GM18508 (cell line): ENCODE measurements at regions not wholly inside any gene's neighbourhood (a gene's known extent, or its start where the extent isn't known, plus 50 kb on each side); places are given as distances from the start of the nearest gene placed in this dataset.

ENCODE experiments used
- ATAC-seq: cut with Tn5 transposase; IDR thresholded peaks from one replicate; pipeline ENCODE4 v1.9.1; 2021; ENCODE audit warnings: moderate number of reproducible peaks; ENCODE audit not compliant: insufficient read depth, unreplicated experiment

- no peak for ATAC-seq
Observed at GRCh38 chr1:187228790-187229189, 400.0 kb downstream of the PLA2G4A start.

GRCh38 chr1:187229496-187229895, 400.7 kb downstream of the PLA2G4A start:
- no peak for ATAC-seq

- no peak for ATAC-seq
Observed at GRCh38 chr1:187234706-187235105, 406.0 kb downstream of the PLA2G4A start.

GRCh38 chr1:187236199-187236598, 407.4 kb downstream of the PLA2G4A start:
- ATAC-seq = no peak

GRCh38 chr1:187236676-187237075, 407.9 kb downstream of the PLA2G4A start:
- no peak for ATAC-seq

- no peak for ATAC-seq
Observed at GRCh38 chr1:187237542-187237941, 408.8 kb downstream of the PLA2G4A start.

- no peak for ATAC-seq
Observed at GRCh38 chr1:187241971-187242370, 413.2 kb downstream of the PLA2G4A start.

- ATAC-seq = no peak
Observed at GRCh38 chr1:187244623-187245022, 415.9 kb downstream of the PLA2G4A start.

GRCh38 chr1:187245201-187245600, 416.5 kb downstream of the PLA2G4A start:
- ATAC-seq = no peak

- ATAC-seq = no peak
Observed at GRCh38 chr1:187249196-187249595, 420.4 kb downstream of the PLA2G4A start.

- ATAC-seq = no peak
Observed at GRCh38 chr1:187252923-187253322, 424.2 kb downstream of the PLA2G4A start.

- no peak for ATAC-seq
Observed at GRCh38 chr1:187257476-187257875, 428.7 kb downstream of the PLA2G4A start.

GRCh38 chr1:187261637-187262036, 432.9 kb downstream of the PLA2G4A start:
- no peak for ATAC-seq

- no peak for ATAC-seq
Observed at GRCh38 chr1:187262731-187263130, 434.0 kb downstream of the PLA2G4A start.

GRCh38 chr1:187264995-187265602, 436.4 kb downstream of the PLA2G4A start:
- no peak for ATAC-seq

- no peak for ATAC-seq
Observed at GRCh38 chr1:187266051-187266450, 437.3 kb downstream of the PLA2G4A start.

- no peak for ATAC-seq
Observed at GRCh38 chr1:187267827-187268226, 439.1 kb downstream of the PLA2G4A start.

GRCh38 chr1:187270256-187270655, 441.5 kb downstream of the PLA2G4A start:
- no peak for ATAC-seq

GRCh38 chr1:187275346-187275745, 446.6 kb downstream of the PLA2G4A start:
- no peak for ATAC-seq

- ATAC-seq = no peak
Observed at GRCh38 chr1:187275985-187276575, 447.3 kb downstream of the PLA2G4A start.

- no peak for ATAC-seq
Observed at GRCh38 chr1:187276677-187277076, 447.9 kb downstream of the PLA2G4A start.

- no peak for ATAC-seq
Observed at GRCh38 chr1:187280031-187280430, 451.3 kb downstream of the PLA2G4A start.
